Ovary (tissue), 3 donors: ENCODE measurements at regions not wholly inside any gene's neighbourhood (a gene's known extent, or its start where the extent isn't known, plus 50 kb on each side); places are given as distances from the start of the nearest gene placed in this dataset.

Experiments
- CTCF ChIP-seq, 3 donors: fragments of 450-650 bp in 2 of 3; fragments of 200-600 bp in 1 of 3; IDR thresholded peaks; one replicate each; pipeline versions ENCODE4 v1.5.1 to v1.8.0; 2016 to 2022; ENCODE audit warnings: antibody characterized with exemption in 3 of 3, mild to moderate bottlenecking in 1 of 3
- EP300 ChIP-seq: sonication (generic); formaldehyde crosslinking; IDR thresholded peaks from one replicate; pipeline ENCODE4 v1.6.1; 2017; ENCODE audit warnings: antibody characterized with exemption
- POLR2A ChIP-seq: fragments of 450-650 bp; IDR thresholded peaks from one replicate; pipeline ENCODE4 v1.6.1; 2017; ENCODE audit warnings: antibody characterized with exemption, mild to moderate bottlenecking, moderate library complexity
- donor health status: DM: no; HTN: no; CAD: no.

GRCh38 chr9:10875752-10876151, 262.9 kb upstream of the PTPRD start:
- TF ChIP-seq CTCF (IDR thresholded peaks at IDR 0.05) (no peak), POLR2A (no peak), EP300 (no peak)
